ENCODE measurements at regions not wholly inside any gene's neighbourhood (a gene's known extent, or its start where the extent isn't known, plus 50 kb on each side); places are given as distances from the start of the nearest gene placed in this dataset.
A peak's percentile ranks its signal among the peaks of the same experiment; 100 is the strongest.
"Not testable (repeated sequence)": the region's sequence is repeated elsewhere in the genome, so short reads cannot be mapped to it uniquely, and the experiment has no call there.

- DNase-seq, result peak; percentile 99
These were observed 181.4 kb downstream of the SMAD6 start for GRCh38 chr15:66883284-66883911.

- no peak for DNase-seq
These were observed 181.2 kb upstream of the SMAD3 start for GRCh38 chr15:66884115-66884622.

- no peak for DNase-seq
These were observed 180.7 kb upstream of the SMAD3 start for GRCh38 chr15:66884661-66885237.

DNA sequence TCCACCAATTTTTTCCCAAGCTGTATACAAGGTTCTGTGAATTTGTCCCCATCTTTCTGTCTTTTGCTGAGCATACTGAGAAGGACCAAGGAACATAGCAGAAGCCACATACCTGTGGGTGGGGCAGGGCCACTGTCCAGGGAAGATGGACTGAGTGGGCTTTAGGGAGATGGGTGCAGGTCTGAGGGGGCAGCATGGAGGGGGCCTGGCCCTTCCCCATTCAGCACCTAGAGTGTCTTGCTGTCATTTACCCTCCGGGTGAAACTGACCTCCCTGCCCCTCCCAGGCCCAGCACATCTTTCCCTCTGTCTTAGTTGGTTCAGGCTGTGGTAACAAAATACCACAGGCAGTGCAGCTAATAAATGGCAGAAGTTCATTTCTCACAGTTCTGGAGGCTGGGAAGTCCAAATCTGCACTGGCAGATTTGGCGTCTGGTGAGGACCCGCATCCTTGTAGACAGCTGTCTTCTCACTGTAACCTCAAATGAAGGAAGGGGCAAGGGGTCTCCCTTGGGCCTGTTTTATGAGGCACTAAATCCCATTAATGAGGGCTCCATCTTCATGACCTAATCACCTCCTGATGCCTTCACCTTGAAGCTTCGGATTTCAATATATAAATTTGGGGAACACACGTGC is 180.0 kb upstream of the SMAD3 start:
- DNase-seq, result no peak

DNA sequence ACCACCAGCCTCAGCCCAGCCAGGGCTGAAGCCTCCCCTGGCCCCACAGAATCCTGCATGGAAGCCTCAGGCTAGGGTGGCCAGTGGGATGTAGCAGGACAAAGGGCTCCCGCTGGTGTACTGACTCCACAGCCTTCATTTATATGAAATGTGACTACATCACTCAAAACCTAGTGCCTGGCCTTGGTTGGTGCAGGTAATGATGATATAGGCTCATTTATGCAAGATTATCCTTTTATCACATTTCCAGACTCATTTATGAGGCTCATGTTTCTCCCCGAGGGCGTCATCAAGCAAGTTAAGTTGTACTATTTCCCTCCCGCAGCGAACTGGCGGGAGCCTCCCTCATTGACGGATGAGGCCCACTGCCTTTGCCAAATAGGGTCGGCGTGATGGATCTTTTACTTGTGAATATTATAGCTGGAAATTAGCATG is 179.1 kb upstream of the SMAD3 start:
- no peak for DNase-seq

- DNase-seq, result no peak
These were observed 178.6 kb upstream of the SMAD3 start for GRCh38 chr15:66886686-66887273.

- DNase-seq, result not testable (repeated sequence)
These were observed 176.1 kb upstream of the SMAD3 start for GRCh38 chr15:66889298-66889697.

DNA sequence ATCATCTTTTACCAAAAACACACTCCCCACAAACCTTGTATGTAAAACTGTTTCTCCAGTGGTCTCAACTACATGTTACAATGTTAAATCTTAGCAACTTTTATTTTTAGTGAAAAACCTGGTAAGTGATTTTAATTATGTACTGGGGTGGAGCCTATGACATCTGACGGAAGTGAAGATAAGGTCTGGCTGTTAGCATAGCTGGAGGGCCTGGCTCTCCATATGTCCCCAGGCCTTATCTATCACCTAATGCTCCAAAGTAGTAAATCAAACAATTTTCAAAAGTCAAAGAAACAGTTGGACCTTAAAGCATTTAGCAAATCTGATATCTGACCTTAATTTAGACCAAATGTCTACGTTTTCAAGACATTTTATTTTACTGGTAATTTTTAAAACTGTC is 173.6 kb upstream of the SMAD3 start:
- DNase-seq, result no peak

DNA sequence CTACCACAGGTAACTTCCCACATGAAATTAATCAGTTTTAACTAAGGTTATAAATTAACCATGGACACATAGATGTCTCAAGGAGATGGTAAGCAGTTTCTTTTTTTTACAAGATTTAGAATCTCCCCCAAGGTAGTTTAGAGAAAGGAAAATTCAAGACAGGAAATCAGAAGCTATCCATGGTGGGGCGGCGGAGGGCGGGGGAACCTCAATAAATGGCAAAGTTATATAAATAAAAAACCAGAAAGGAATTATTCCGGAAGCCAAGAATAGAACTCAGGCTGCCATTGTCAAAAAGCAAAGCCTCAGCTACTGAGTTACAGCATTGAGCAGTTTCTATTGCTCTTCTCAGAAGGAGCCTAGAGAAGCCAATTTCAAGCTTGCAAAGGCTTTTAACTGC is 172.1 kb upstream of the SMAD3 start:
- DNase-seq, result no peak

- DNase-seq, result no peak
These were observed 171.0 kb upstream of the SMAD3 start for GRCh38 chr15:66894363-66894762.

DNA sequence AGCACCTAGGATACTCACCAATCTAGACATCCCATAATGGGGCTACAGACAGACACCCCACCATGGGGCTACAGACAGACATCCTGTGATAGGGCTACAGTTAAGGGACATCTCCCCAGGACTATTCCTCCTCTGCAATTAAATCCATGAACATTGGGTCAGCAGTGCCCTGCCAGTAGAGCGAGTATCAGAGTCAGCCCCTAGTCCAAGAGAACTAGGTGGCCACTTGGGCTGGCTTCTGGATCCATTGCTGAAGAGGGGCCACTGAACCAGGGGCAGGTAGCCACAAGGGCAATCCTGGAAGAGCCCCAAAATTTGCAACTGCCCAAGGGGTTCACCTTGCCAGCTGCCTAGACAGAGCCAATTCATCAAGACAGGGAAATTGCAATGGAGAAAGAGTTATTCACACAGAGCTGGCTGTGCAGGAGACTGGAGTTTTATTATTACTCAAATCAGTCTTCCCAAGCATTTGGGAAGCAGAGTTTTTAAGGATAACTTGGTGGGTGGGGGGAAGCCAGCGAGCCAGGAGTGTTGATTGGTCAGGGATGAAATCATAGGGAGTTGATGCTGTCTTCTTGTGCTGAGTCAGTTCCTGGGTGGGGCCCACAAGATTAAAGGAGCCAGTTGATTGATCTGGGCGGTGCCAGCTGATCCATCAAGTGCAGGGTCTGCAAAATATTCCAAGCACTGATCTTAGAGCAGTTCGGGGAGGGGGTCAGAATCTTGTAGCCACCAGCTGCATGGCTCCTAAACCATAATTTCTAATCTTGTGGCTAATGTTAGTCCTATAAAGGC is 170.2 kb upstream of the SMAD3 start:
- DNase-seq, result no peak

GRCh38 chr15:66895794-66896453 is 169.5 kb upstream of the SMAD3 start:
- DNase-seq, result no peak

- no peak for DNase-seq
These were observed 168.8 kb upstream of the SMAD3 start for GRCh38 chr15:66896611-66897010.

GRCh38 chr15:66897416-66897815 is 168.0 kb upstream of the SMAD3 start:
- DNase-seq, result no peak

GRCh38 chr15:66897971-66898370 is 167.4 kb upstream of the SMAD3 start:
- no peak for DNase-seq

- DNase-seq, result no peak
These were observed 166.6 kb upstream of the SMAD3 start for GRCh38 chr15:66898656-66899386.

GRCh38 chr15:66899555-66900350 is 165.6 kb upstream of the SMAD3 start:
- no peak for DNase-seq

DNA sequence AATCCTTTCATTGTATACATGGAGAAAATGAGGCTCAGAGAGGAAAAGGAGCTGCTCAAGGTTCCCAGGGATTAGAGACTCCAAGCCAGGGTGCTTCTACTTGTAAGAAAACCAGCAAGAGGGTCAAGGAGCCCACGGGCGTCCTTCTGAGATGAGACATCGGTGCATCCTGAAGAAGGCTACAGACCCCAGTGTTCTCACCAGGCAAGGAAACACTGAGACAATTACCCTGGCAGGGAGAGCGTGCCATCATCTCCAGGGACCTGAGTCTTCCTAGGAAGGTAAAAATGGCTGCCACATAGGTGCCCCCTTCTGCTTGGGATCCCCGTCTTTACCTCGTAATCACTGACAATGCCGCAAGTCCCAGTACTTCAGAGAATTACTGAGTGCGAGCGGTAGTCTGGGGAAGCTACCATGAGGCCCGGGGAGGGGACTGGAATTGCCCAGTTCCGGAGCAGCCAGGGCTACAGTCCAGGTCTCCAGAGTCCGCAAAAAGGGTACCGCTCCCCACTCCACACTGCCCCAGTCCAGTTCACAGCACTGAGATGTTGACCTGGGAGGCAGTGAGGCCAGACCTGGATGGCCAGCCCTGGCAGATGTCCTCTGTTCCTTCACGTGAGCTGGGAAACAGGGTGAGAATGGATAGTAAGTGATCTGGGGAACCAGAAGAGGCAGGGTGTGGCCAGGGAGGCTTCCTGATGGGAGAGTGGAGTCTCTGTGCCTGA is 164.7 kb upstream of the SMAD3 start:
- DNase-seq, result no peak

All from muscle of arm (tissue), 1 donor.